Transverse colon (tissue), 4 donors: ENCODE measurements at regions not wholly inside any gene's neighbourhood (a gene's known extent, or its start where the extent isn't known, plus 50 kb on each side); places are given as distances from the start of the nearest gene placed in this dataset.

Source experiments
- EP300 ChIP-seq: sonication (generic); formaldehyde crosslinking; IDR thresholded peaks from one replicate; pipeline ENCODE4 v1.6.1; 2017; ENCODE audit warnings: antibody characterized with exemption, low read depth
- POLR2A ChIP-seq: fragments of 450-650 bp; IDR thresholded peaks from one replicate; pipeline ENCODE4 v1.6.1; 2016; ENCODE audit warnings: antibody characterized with exemption, mild to moderate bottlenecking, moderate library complexity
- POLR2AphosphoS5 ChIP-seq, 3 donors: sonication (generic); formaldehyde crosslinking; IDR thresholded peaks; one replicate each; pipeline ENCODE4 v1.6.1; 2016; ENCODE audit warnings: antibody characterized with exemption in 3 of 3
- TF ChIP-seq, protein P1 (sequence below), 5 experiments: fragments of 200-600 bp in 3 of 5; fragments of 450-650 bp in 2 of 5; sonication (generic) in 3 of 5; IDR thresholded peaks; 1 replicate in 2 of 5; 2 replicates in 3 of 5; pipeline ENCODE4 v1.5.1; 2016 to 2017; ENCODE audit warnings: antibody characterized with exemption in 5 of 5, inconsistent platforms in 3 of 5, mild to moderate bottlenecking in 2 of 5, moderate library complexity in 1 of 5

DNA sequence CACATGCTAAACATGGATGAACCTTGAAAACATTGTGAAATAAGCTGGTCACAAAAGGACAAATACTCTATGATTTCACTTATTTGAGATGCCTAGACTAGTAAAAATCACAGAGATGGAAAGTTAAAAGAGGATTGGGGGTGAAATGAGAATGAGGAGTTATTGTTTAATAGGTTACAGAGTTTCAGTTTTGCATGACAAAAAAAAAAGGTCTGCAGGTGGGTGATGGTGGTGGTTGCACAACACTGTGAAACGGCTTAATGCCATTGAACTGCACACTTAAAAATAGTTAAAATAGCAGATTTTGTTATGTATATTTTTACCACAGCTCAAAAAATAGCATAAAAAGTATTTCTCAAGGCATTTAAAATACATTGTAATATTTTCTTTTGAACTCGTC lies 151.9 kb upstream of the NRXN3 start:
- TF ChIP-seq, protein P1, sequence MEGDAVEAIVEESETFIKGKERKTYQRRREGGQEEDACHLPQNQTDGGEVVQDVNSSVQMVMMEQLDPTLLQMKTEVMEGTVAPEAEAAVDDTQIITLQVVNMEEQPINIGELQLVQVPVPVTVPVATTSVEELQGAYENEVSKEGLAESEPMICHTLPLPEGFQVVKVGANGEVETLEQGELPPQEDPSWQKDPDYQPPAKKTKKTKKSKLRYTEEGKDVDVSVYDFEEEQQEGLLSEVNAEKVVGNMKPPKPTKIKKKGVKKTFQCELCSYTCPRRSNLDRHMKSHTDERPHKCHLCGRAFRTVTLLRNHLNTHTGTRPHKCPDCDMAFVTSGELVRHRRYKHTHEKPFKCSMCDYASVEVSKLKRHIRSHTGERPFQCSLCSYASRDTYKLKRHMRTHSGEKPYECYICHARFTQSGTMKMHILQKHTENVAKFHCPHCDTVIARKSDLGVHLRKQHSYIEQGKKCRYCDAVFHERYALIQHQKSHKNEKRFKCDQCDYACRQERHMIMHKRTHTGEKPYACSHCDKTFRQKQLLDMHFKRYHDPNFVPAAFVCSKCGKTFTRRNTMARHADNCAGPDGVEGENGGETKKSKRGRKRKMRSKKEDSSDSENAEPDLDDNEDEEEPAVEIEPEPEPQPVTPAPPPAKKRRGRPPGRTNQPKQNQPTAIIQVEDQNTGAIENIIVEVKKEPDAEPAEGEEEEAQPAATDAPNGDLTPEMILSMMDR (IDR thresholded peaks at IDR 0.05): no peak
- TF ChIP-seq EP300 (no peak), POLR2AphosphoS5 (IDR thresholded peaks at IDR 0.05) (no peak), POLR2A (no peak)
